Activated CD8-positive, alpha-beta memory T cell treated with anti-CD3 and anti-CD28 coated beads, Interleukin-2, amount 10 ng/mL, durations not matched to agents 7 days and 5 days (primary cell): ENCODE measurements at regions not wholly inside any gene's neighbourhood (a gene's known extent, or its start where the extent isn't known, plus 50 kb on each side); places are given as distances from the start of the nearest gene placed in this dataset.

ENCODE experiments used
- ATAC-seq: fragments of 150-1000 bp; cut with Tn5 transposase; one replicate; pipeline ENCODE4 v1.10.0; 2021; ENCODE audit warnings: moderate library complexity
- CTCF ChIA-PET: fragments of 350-600 bp; sonication (Branson Sonifier 250); formaldehyde crosslinking; loops from one replicate; lab custom pipeline; 2021; ENCODE audit warnings: antibody characterized with exemption; lab: Charles Lee
- DNase-seq: peaks from one replicate; pipeline ENCODE4 v3.0.0-alpha.2; 2020
- H3K27ac Mint-ChIP-seq: one replicate; pipeline ENCODE4 v1.8.0; 2021; ENCODE audit warnings: mild to moderate bottlenecking, mixed read lengths
- H3K27me3 Mint-ChIP-seq: one replicate; pipeline ENCODE4 v1.8.0; 2021; ENCODE audit warnings: mixed read lengths
- H3K36me3 Mint-ChIP-seq: one replicate; pipeline ENCODE4 v1.8.0; 2021; ENCODE audit warnings: mild to moderate bottlenecking, mixed read lengths
- H3K4me1 Mint-ChIP-seq: one replicate; pipeline ENCODE4 v1.8.0; 2021; ENCODE audit warnings: mixed read lengths
- H3K4me3 Mint-ChIP-seq: one replicate; pipeline ENCODE4 v1.8.0; 2021; ENCODE audit warnings: mild to moderate bottlenecking, moderate library complexity, mixed read lengths
- H3K9me3 Mint-ChIP-seq: one replicate; pipeline ENCODE4 v1.8.0; 2022; ENCODE audit warnings: low read depth, mixed read lengths

GRCh38 chr4:20364969-20365368 lies 113.3 kb downstream of the SLIT2 start:
- no peaks in the 10 kb centered on the region for H3K9me3 Mint-ChIP-seq
- ATAC-seq (no peak), DNase-seq (no peak)
- CTCF ChIA-PET: no interaction called here
- H3K4me1 Mint-ChIP-seq: no peaks in the 10 kb centered on the region
- no peak overlapping the region for H3K4me3 Mint-ChIP-seq
- no peaks in the 10 kb centered on the region for H3K36me3 Mint-ChIP-seq
- H3K27ac Mint-ChIP-seq: no peak overlapping the region
- no peaks in the 10 kb centered on the region for H3K27me3 Mint-ChIP-seq

DNA sequence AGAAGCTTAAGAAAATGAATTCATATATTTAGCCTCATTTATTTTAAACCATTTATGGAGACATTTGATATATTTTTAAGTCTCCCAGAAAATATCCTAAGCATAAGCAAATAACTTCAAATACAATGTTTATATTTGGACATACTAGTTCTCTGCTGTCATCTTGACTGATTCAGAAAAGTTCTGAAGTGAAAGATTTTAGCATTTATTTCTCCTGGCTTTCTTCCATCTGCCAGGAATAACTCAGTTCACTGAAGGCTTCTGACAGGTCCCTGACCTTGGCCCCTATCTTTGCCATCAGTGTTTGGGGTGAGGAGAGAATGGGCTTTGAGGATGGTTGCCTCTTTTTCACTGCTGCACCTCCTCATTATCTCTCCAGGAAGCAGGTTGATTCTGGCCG lies 115.7 kb downstream of the SLIT2 start:
- Mint-ChIP-seq H3K27me3 (peaks cover 2% of the 10 kb centered on the region), H3K27ac (no peak overlapping the region), H3K9me3 (no peaks in the 10 kb centered on the region), H3K36me3 (no peaks in the 10 kb centered on the region), H3K4me3 (no peak overlapping the region), H3K4me1 (no peaks in the 10 kb centered on the region)
- CTCF ChIA-PET: no interaction called here
- no peak for ATAC-seq
- no peak for DNase-seq

DNA sequence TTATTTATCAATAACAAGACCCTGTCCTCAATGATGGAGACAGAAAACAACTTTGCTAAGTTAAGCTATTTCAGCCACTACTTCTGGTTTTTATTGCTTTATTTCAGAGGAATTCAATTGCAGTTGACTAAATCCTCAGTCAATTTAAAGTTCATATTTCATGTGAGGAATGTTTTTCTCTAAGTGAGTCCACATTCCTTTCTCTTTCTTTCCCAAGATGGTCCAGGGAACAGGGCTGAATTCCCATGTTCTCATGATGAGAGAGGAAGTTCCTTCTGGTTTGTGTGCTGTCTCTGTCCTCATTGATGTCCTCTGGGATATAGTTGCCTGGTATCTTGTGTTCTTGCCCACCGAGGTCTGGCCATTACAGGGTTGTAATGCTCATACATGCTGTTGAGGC lies 117.2 kb downstream of the SLIT2 start:
- DNase-seq (no peak), ATAC-seq (no peak)
- CTCF ChIA-PET: no interaction called here
- no peaks in the 10 kb centered on the region for H3K4me1 Mint-ChIP-seq
- H3K9me3 Mint-ChIP-seq: no peaks in the 10 kb centered on the region
- peaks cover 2% of the 10 kb centered on the region for H3K27me3 Mint-ChIP-seq
- no peak overlapping the region for H3K4me3 Mint-ChIP-seq
- no peaks in the 10 kb centered on the region for H3K36me3 Mint-ChIP-seq
- no peak overlapping the region for H3K27ac Mint-ChIP-seq

DNA sequence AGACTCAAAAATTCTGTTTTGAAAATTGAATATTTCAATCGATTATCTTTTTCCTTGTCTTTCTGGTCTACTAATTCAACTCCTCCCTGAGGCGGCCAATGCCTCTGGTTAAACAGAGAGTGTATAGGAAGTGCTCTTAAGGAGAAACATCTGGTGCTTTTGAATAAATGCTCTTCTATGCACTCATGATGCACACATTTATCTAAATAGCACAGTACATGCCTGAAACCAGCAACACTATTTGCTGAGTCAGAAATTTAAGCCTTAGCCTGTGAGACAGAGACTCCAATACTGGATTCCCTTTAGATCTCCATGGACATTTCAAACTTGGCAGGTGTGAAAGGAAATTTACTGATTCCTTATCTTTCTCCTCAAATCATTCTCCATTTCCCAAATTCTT lies 118.6 kb downstream of the SLIT2 start:
- H3K36me3 Mint-ChIP-seq: no peaks in the 10 kb centered on the region
- H3K4me1 Mint-ChIP-seq: no peaks in the 10 kb centered on the region
- H3K4me3 Mint-ChIP-seq: no peak overlapping the region
- ATAC-seq (no peak), DNase-seq (no peak)
- CTCF ChIA-PET: no interaction called here
- H3K27ac Mint-ChIP-seq: no peak overlapping the region
- no peaks in the 10 kb centered on the region for H3K9me3 Mint-ChIP-seq
- H3K27me3 Mint-ChIP-seq: peaks cover 2% of the 10 kb centered on the region

GRCh38 chr4:20376070-20376469 lies 124.4 kb downstream of the SLIT2 start:
- ATAC-seq (no peak), DNase-seq (no peak)
- no peaks in the 10 kb centered on the region for H3K4me1 Mint-ChIP-seq
- no peaks in the 10 kb centered on the region for H3K36me3 Mint-ChIP-seq
- no peaks in the 10 kb centered on the region for H3K9me3 Mint-ChIP-seq
- no peak overlapping the region for H3K4me3 Mint-ChIP-seq
- H3K27me3 Mint-ChIP-seq: peaks cover 5% of the 10 kb centered on the region
- no peak overlapping the region for H3K27ac Mint-ChIP-seq
- CTCF ChIA-PET: no interaction called here

- Mint-ChIP-seq H3K36me3 (no peaks in the 10 kb centered on the region), H3K4me3 (no peak overlapping the region), H3K9me3 (no peaks in the 10 kb centered on the region), H3K27me3 (peaks cover 2% of the 10 kb centered on the region), H3K4me1 (no peaks in the 10 kb centered on the region), H3K27ac (no peak overlapping the region)
- DNase-seq: no peak
- no peak for ATAC-seq
- CTCF ChIA-PET: no interaction called here
These were observed 126.5 kb downstream of the SLIT2 start for GRCh38 chr4:20378181-20378580.

DNA sequence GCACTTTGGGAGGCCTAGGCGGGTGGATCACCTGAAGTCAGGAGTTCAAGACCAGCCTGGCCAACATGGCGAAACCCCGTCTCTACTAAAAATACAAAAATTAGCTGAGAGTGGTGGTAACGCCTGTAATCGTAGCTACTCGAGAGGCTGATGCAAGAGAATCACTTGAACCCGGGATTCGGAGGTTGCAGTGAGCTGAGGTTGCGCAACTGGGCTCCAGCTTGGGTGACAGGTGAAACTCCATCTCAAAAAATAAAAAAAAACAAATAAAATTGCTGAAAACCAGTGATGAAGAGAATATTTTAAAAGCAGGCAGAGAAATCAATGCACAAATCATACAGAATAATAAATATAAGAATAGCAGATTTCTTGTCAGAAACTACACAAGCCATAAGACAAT lies 129.3 kb downstream of the SLIT2 start:
- ATAC-seq (no peak), DNase-seq (no peak)
- no peaks in the 10 kb centered on the region for H3K36me3 Mint-ChIP-seq
- no peak overlapping the region for H3K27ac Mint-ChIP-seq
- CTCF ChIA-PET: no interaction called here
- H3K27me3 Mint-ChIP-seq: peaks cover 2% of the 10 kb centered on the region
- no peaks in the 10 kb centered on the region for H3K4me1 Mint-ChIP-seq
- no peak overlapping the region for H3K4me3 Mint-ChIP-seq
- no peaks in the 10 kb centered on the region for H3K9me3 Mint-ChIP-seq

DNA sequence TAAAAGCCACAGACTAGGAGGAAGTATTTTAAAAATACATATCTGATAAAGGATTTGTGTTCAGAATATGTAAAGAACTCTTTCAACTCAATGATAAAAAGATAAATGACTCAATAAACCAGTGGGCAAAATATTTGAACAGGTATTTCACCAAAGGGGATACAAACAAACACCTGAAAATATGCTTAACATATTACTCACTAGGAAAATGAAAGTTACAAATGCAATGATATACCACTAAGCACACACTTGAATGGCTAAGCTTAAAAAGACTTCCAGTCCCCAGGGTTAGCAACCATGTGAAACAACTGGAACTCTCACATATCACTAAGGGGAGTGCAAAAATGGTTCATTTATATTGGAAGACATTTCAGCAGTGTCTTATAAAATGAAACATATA lies 131.6 kb downstream of the SLIT2 start:
- Mint-ChIP-seq H3K27me3 (no peaks in the 10 kb centered on the region), H3K36me3 (no peaks in the 10 kb centered on the region), H3K9me3 (no peaks in the 10 kb centered on the region), H3K27ac (no peak overlapping the region), H3K4me3 (no peak overlapping the region), H3K4me1 (no peaks in the 10 kb centered on the region)
- CTCF ChIA-PET: no interaction called here
- ATAC-seq: no peak
- no peak for DNase-seq

DNA sequence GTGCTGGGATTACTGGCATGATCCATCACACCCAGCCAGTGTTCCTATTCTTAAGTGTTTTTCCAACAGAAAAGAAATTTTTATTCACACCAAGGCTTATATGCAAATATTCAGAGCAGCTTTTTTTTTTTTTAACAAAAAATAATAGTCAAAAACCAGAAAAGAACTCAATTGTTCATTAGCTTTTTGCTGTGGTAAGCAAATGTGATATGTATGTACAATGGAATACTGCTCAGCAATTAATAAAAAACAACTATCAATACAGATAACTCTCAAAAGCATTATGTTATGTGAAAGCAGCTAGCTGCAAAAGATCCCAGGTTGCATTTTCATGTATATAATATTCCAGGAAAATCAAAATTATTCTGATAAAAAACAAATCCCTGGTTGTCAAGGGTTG lies 132.3 kb downstream of the SLIT2 start:
- Mint-ChIP-seq H3K27ac (no peak overlapping the region), H3K9me3 (no peaks in the 10 kb centered on the region), H3K4me1 (no peaks in the 10 kb centered on the region), H3K4me3 (no peak overlapping the region), H3K27me3 (no peaks in the 10 kb centered on the region), H3K36me3 (no peaks in the 10 kb centered on the region)
- ATAC-seq (no peak), DNase-seq (no peak)
- CTCF ChIA-PET: no interaction called here

DNA sequence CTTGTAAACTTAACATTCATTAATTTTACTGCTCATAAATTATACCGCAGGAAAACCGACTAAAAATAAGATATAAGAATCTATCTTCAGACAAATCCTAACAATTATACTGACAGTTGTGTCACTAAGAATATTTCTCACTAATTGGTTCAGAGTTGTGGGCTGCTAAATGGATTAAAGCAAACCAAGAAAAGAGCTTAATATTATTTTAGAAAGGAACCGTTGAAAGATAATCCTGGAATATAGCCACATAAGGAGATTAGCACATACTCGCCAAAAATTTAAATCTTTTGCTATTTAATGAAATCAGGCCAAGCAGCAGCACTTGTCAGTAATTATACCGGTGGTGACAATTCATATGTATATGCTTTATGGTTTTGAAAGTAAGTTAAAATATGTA lies 132.8 kb downstream of the SLIT2 start:
- H3K4me3 Mint-ChIP-seq: no peak overlapping the region
- H3K4me1 Mint-ChIP-seq: no peaks in the 10 kb centered on the region
- H3K27me3 Mint-ChIP-seq: no peaks in the 10 kb centered on the region
- no peaks in the 10 kb centered on the region for H3K9me3 Mint-ChIP-seq
- DNase-seq (no peak), ATAC-seq (no peak)
- H3K36me3 Mint-ChIP-seq: no peaks in the 10 kb centered on the region
- no peak overlapping the region for H3K27ac Mint-ChIP-seq
- CTCF ChIA-PET: no interaction called here

- no peak for ATAC-seq
- H3K4me3 Mint-ChIP-seq: no peak overlapping the region
- CTCF ChIA-PET: no interaction called here
- H3K27me3 Mint-ChIP-seq: no peaks in the 10 kb centered on the region
- no peaks in the 10 kb centered on the region for H3K4me1 Mint-ChIP-seq
- H3K27ac Mint-ChIP-seq: no peak overlapping the region
- no peak for DNase-seq
- H3K9me3 Mint-ChIP-seq: no peaks in the 10 kb centered on the region
- H3K36me3 Mint-ChIP-seq: no peaks in the 10 kb centered on the region
These were observed 134.5 kb downstream of the SLIT2 start for GRCh38 chr4:20386001-20386740.

DNA sequence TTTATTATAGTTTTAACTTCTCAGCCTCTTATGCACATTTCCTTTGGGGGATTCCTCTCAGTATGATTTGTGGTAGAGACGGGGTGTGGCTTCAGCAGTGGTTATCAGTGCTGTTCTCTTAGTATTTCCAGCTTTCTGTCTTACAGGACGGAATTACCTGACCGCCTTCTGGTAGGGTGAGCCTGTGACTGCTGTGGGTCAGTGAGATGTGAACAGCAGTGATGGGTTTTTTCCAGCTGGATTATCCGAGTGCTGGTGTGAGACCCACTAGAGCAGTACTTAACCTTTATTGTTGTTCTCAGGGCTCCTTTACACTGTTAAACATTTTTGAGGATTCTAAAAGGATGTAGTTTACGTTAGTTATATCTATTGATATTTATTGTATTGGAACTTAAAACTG lies 135.2 kb downstream of the SLIT2 start:
- H3K9me3 Mint-ChIP-seq: no peaks in the 10 kb centered on the region
- DNase-seq (no peak), ATAC-seq (no peak)
- H3K27ac Mint-ChIP-seq: no peak overlapping the region
- no peaks in the 10 kb centered on the region for H3K36me3 Mint-ChIP-seq
- peaks cover 2% of the 10 kb centered on the region for H3K27me3 Mint-ChIP-seq
- H3K4me1 Mint-ChIP-seq: no peaks in the 10 kb centered on the region
- no peak overlapping the region for H3K4me3 Mint-ChIP-seq
- CTCF ChIA-PET: no interaction called here

DNA sequence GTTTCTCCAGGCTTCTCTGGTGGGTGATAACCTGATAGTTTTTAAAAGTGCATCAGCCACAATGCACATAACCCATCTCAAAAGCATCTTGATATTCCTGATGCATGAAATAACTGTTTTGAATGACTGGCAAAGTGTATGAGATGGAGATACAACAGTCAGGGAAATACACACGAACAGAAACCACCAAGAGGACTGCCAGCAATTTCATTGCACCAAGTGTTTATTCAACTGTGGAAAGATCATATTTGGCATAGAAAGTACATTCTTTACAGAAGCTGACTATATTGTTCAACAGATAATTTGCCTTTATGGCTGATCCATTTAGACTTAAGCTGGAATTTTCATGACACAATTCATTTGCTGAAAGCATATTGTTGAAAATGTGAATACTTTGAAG lies 139.5 kb downstream of the SLIT2 start:
- CTCF ChIA-PET: no interaction called here
- ATAC-seq (no peak), DNase-seq (no peak)
- no peaks in the 10 kb centered on the region for H3K4me1 Mint-ChIP-seq
- no peaks in the 10 kb centered on the region for H3K9me3 Mint-ChIP-seq
- no peak overlapping the region for H3K4me3 Mint-ChIP-seq
- H3K36me3 Mint-ChIP-seq: no peaks in the 10 kb centered on the region
- peaks cover 2% of the 10 kb centered on the region for H3K27me3 Mint-ChIP-seq
- no peak overlapping the region for H3K27ac Mint-ChIP-seq

DNA sequence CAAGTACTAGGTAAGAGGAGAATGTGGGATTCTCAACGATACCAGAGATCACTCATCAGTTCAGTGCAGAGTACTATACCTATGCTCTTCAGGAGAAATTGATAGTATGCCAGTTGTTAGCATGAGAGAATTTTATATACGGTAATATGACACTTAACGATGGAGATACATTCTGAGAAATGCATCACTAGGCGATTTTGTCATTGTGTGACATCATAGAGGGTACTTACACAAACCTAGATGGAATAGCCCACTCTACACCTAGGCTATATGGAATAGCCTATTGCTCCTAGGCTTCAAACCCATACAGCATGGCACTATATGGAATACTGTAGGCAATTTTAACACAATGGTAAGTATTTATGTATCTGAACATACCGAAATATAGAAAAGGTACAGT lies 140.2 kb downstream of the SLIT2 start:
- Mint-ChIP-seq H3K27ac (no peak overlapping the region), H3K4me1 (no peaks in the 10 kb centered on the region), H3K4me3 (no peak overlapping the region), H3K27me3 (peaks cover 2% of the 10 kb centered on the region), H3K36me3 (no peaks in the 10 kb centered on the region), H3K9me3 (no peaks in the 10 kb centered on the region)
- no peak for ATAC-seq
- DNase-seq: no peak
- CTCF ChIA-PET: no interaction called here
